Neural progenitor cell (in vitro differentiated cells): ENCODE measurements at regions not wholly inside any gene's neighbourhood (a gene's known extent, or its start where the extent isn't known, plus 50 kb on each side); places are given as distances from the start of the nearest gene placed in this dataset.

Source experiments
- DNase-seq: peaks from one replicate; pipeline ENCODE4 v3.0.0-alpha.2; 2016; ENCODE audit warnings: low spot score
- H2AFZ ChIP-seq: fragments of 200-600 bp; sonication (generic); replicated peaks from 2 replicates; pipeline ENCODE4 v1.6.1; 2016; ENCODE audit warnings: antibody characterized with exemption
- H3F3A ChIP-seq: fragments of 200-600 bp; sonication (generic); 2 replicates; pipeline ENCODE4 v1.6.1; 2016; ENCODE audit warnings: antibody characterized with exemption, low read depth
- H3K27ac ChIP-seq: fragments of 200-600 bp; sonication (generic); 2 replicates; pipeline ENCODE4 v1.5.1; 2016; ENCODE audit warnings: mild to moderate bottlenecking
- H3K27me3 ChIP-seq: fragments of 200-600 bp; sonication (generic); 2 replicates; pipeline ENCODE4 v1.6.1; 2016; ENCODE audit warnings: mild to moderate bottlenecking, moderate library complexity
- H3K36me3 ChIP-seq: fragments of 200-600 bp; sonication (generic); 2 replicates; pipeline ENCODE4 v1.5.1; 2016
- H3K4me1 ChIP-seq: fragments of 200-600 bp; sonication (generic); 2 replicates; pipeline ENCODE4 v1.6.1; 2016; ENCODE audit warnings: mixed run types
- H3K4me2 ChIP-seq: fragments of 200-600 bp; sonication (generic); 2 replicates; pipeline ENCODE4 v1.6.1; 2016
- H3K4me3 ChIP-seq: fragments of 200-600 bp; sonication (generic); 2 replicates; pipeline ENCODE4 v1.5.1; 2016
- H3K79me2 ChIP-seq: fragments of 200-600 bp; sonication (generic); 2 replicates; pipeline ENCODE4 v1.6.1; 2016; ENCODE audit warnings: low read depth
- H3K9ac ChIP-seq: fragments of 200-600 bp; sonication (generic); 2 replicates; pipeline ENCODE4 v1.6.1; 2016
- H3K9me3 ChIP-seq: fragments of 200-600 bp; sonication (generic); 2 replicates; pipeline ENCODE4 v1.5.1; 2016; ENCODE audit warnings: low read depth
- H4K20me1 ChIP-seq: fragments of 200-600 bp; sonication (generic); 2 replicates; pipeline ENCODE4 v1.6.1; 2016; ENCODE audit warnings: low read depth
- H3K27ac Mint-ChIP-seq: 3 replicates; pipeline ENCODE4 v1.8.0; 2021; ENCODE audit warnings: mixed read lengths
- H3K27me3 Mint-ChIP-seq: 2 replicates; pipeline ENCODE4 v1.8.0; 2022; ENCODE audit warnings: low read depth, mild to moderate bottlenecking, inconsistent platforms, moderate library complexity, mixed read lengths; ENCODE audit not compliant: insufficient read depth
- H3K36me3 Mint-ChIP-seq: 3 replicates; pipeline ENCODE4 v1.8.0; 2021; ENCODE audit warnings: mixed read lengths
- H3K4me1 Mint-ChIP-seq: 3 replicates; pipeline ENCODE4 v1.8.0; 2021; ENCODE audit warnings: mixed read lengths
- H3K4me3 Mint-ChIP-seq: 3 replicates; pipeline ENCODE4 v1.8.0; 2021; ENCODE audit warnings: mild to moderate bottlenecking, moderate library complexity, mixed read lengths
- H3K9me3 Mint-ChIP-seq: 3 replicates; pipeline ENCODE4 v1.8.0; 2020; ENCODE audit warnings: mixed read lengths
- EZH2 ChIP-seq: fragments of 200-600 bp; sonication (generic); IDR thresholded peaks from 2 replicates; pipeline ENCODE4 v1.6.1; 2017; ENCODE audit warnings: antibody characterized with exemption, mild to moderate bottlenecking, moderate library complexity
- EZH2phosphoT487 ChIP-seq: fragments of 200-600 bp; sonication (generic); IDR thresholded peaks from 2 replicates; pipeline ENCODE4 v1.6.1; 2017; ENCODE audit warnings: antibody characterized with exemption
- TF ChIP-seq, protein P1 (sequence below): fragments of 200-600 bp; sonication (generic); IDR thresholded peaks from 2 replicates; pipeline ENCODE4 v1.5.1; 2017; ENCODE audit warnings: antibody characterized with exemption, mild to moderate bottlenecking

DNA sequence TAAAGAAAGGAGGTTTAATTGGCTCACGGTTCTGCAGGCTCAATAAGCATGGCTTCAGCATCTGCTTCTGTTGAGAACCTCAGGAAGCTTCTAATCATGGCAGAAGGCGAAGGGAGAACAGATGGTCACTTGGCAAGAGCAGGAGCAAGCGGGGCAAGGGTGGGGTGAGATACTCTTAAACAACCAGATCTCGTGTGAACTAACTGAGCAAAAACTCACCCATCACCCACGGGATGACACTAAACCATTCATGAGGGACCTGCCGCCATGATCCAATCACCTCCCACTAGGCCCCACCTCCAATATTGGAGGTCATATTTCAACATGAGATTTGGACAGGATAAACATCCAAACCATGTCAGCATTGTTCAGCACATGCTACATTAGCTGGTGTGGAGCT is 89.1 kb upstream of the HAND1 start:
- no peak overlapping the region for H3K27ac ChIP-seq

DNA sequence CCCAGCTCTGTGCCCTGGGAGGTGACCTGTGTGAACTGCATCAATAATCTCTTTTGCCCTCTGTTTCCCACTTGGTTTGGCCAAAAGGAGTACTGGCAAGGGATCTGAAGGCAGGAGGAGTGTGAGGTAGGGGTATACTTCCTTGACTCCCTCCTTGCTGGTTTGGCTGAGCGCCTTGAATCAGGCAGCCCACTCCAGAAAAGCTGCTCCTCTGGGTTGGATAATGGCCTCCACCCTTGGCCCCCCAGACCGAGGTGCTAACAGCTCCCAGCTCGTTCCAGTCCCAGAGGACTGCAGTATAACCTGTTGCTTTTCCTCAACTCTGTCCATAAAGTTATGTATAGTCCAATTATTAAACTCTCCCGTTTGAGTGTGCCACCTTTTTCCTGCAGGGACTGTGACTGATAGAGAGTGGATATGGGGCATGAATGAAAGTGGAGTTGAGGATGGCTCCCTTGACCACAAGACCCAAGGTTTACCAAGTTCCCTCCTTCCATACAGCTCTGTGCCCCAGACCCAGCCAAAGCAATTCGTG is 88.2 kb upstream of the HAND1 start:
- Histone ChIP-seq H2AFZ (no peak overlapping the region), H3K4me3 (no peak overlapping the region), H3K79me2 (no peaks in the 10 kb centered on the region), H3K4me1 (peaks cover 1% of the 10 kb centered on the region), H3K9me3 (no peaks in the 10 kb centered on the region), H3K36me3 (no peaks in the 10 kb centered on the region), H3K9ac (no peak overlapping the region), H3K4me2 (no peak overlapping the region), H4K20me1 (no peaks in the 10 kb centered on the region), H3F3A (peaks cover under 1% of the 10 kb centered on the region), H3K27ac (no peak overlapping the region), H3K27me3 (no peaks in the 10 kb centered on the region)
- TF ChIP-seq EZH2 (no peak), EZH2phosphoT487 (no peak)
- TF ChIP-seq, protein P1, sequence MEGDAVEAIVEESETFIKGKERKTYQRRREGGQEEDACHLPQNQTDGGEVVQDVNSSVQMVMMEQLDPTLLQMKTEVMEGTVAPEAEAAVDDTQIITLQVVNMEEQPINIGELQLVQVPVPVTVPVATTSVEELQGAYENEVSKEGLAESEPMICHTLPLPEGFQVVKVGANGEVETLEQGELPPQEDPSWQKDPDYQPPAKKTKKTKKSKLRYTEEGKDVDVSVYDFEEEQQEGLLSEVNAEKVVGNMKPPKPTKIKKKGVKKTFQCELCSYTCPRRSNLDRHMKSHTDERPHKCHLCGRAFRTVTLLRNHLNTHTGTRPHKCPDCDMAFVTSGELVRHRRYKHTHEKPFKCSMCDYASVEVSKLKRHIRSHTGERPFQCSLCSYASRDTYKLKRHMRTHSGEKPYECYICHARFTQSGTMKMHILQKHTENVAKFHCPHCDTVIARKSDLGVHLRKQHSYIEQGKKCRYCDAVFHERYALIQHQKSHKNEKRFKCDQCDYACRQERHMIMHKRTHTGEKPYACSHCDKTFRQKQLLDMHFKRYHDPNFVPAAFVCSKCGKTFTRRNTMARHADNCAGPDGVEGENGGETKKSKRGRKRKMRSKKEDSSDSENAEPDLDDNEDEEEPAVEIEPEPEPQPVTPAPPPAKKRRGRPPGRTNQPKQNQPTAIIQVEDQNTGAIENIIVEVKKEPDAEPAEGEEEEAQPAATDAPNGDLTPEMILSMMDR: no peak
- H3K36me3 Mint-ChIP-seq: no peaks in the 10 kb centered on the region
- H3K4me1 Mint-ChIP-seq: peaks cover 3% of the 10 kb centered on the region
- no peak for DNase-seq
- no peak overlapping the region for H3K27ac Mint-ChIP-seq
- peaks cover 12% of the 10 kb centered on the region for H3K27me3 Mint-ChIP-seq
- no peaks in the 10 kb centered on the region for H3K9me3 Mint-ChIP-seq
- H3K4me3 Mint-ChIP-seq: no peak overlapping the region

More for the DNA sequence above, 89.1 kb upstream of the HAND1 start:
- no peak overlapping the region for H3K27ac Mint-ChIP-seq
- H3K4me3 Mint-ChIP-seq: no peak overlapping the region
- peaks cover 11% of the 10 kb centered on the region for H3K4me1 Mint-ChIP-seq
- Histone ChIP-seq H3K27me3 (no peaks in the 10 kb centered on the region), H3K9ac (no peak overlapping the region), H3K36me3 (no peaks in the 10 kb centered on the region), H3F3A (peaks cover 6% of the 10 kb centered on the region), H4K20me1 (no peaks in the 10 kb centered on the region), H3K4me1 (peaks cover 8% of the 10 kb centered on the region), H3K9me3 (no peaks in the 10 kb centered on the region), H3K79me2 (no peaks in the 10 kb centered on the region), H3K4me2 (no peak overlapping the region), H3K4me3 (no peak overlapping the region), H2AFZ (no peak overlapping the region)
- peaks cover 14% of the 10 kb centered on the region for H3K27me3 Mint-ChIP-seq
- H3K36me3 Mint-ChIP-seq: no peaks in the 10 kb centered on the region
- DNase-seq: no peak
- no peak for TF ChIP-seq EZH2phosphoT487
- no peak for TF ChIP-seq EZH2
- TF ChIP-seq, protein P1: no peak
- H3K9me3 Mint-ChIP-seq: no peaks in the 10 kb centered on the region

DNA sequence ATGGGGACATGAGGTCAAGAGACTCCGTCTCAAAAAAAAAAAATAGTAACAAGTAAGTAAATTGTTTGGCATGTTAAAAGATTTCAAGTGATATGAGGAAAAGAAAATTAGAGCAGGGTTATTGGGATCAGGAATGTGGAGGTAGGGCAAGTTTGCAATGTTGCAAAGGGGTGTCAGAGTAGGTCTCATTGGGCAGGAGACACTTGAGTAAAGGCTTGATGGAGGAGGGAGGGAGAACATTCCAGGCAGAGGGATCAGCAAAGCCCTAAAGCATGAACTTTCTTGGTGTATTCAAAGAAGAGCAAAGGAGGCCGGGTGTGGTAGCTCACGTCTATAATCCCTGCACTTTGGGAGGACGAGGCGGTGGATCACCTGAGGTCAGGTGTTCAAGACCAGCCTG is 87.1 kb upstream of the HAND1 start:
- no peak overlapping the region for H3K9ac ChIP-seq
- no peak overlapping the region for H3K27ac ChIP-seq
- TF ChIP-seq EZH2 (no peak), EZH2phosphoT487 (no peak)
- TF ChIP-seq, protein P1: no peak
- Mint-ChIP-seq H3K27me3 (peaks cover 6% of the 10 kb centered on the region), H3K4me1 (no peaks in the 10 kb centered on the region), H3K9me3 (no peaks in the 10 kb centered on the region), H3K4me3 (no peak overlapping the region), H3K36me3 (no peaks in the 10 kb centered on the region), H3K27ac (no peak overlapping the region)
- H2AFZ ChIP-seq: no peak overlapping the region
- H3F3A ChIP-seq: no peaks in the 10 kb centered on the region
- no peak overlapping the region for H3K4me2 ChIP-seq
- no peaks in the 10 kb centered on the region for H3K9me3 ChIP-seq
- H3K27me3 ChIP-seq: no peaks in the 10 kb centered on the region
- H3K36me3 ChIP-seq: no peaks in the 10 kb centered on the region
- H4K20me1 ChIP-seq: no peaks in the 10 kb centered on the region
- no peaks in the 10 kb centered on the region for H3K79me2 ChIP-seq
- no peak for DNase-seq
- no peak overlapping the region for H3K4me3 ChIP-seq
- H3K4me1 ChIP-seq: no peaks in the 10 kb centered on the region
